Right lobe of liver (tissue), 6 donors: ENCODE measurements at regions not wholly inside any gene's neighbourhood (a gene's known extent, or its start where the extent isn't known, plus 50 kb on each side); places are given as distances from the start of the nearest gene placed in this dataset.

ENCODE experiments used
- ATAC-seq, 4 donors: fragments of 200-7000 bp; cut with Tn5 transposase; one replicate each; pipeline ENCODE4 v1.9.1; 2020; ENCODE audit warnings: mild to moderate bottlenecking in 4 of 4, moderate library complexity in 4 of 4
- DNase-seq, 3 donors: peaks; one replicate each; pipeline ENCODE4 v3.0.0-alpha.2; 2020
- H3K27ac ChIP-seq, 3 donors: fragments of 200-600 bp; one replicate each; pipeline ENCODE4 v1.8.0; 2022
- H3K27me3 ChIP-seq, 2 donors: fragments of 200-600 bp; one replicate each; pipeline ENCODE4 v1.8.0; 2022
- H3K36me3 ChIP-seq, 4 donors: fragments of 200-600 bp; sonication (generic) in 1 of 4; one replicate each; pipeline versions ENCODE4 v1.5.1 to v1.8.0; 2017 to 2022; ENCODE audit warnings: control low read depth in 1 of 4
- H3K4me1 ChIP-seq, 4 donors: fragments of 200-600 bp; sonication (generic) in 1 of 4; one replicate each; pipeline versions ENCODE4 v1.5.1 to v1.8.0; 2017 to 2022; ENCODE audit warnings: control low read depth in 1 of 4
- H3K4me3 ChIP-seq, 3 donors: fragments of 200-600 bp; one replicate each; pipeline ENCODE4 v1.8.0; 2022
- H3K9me3 ChIP-seq, 4 donors: fragments of 200-600 bp; sonication (generic) in 1 of 4; one replicate each; pipeline versions ENCODE4 v1.5.1 to v1.8.0; 2017 to 2022; ENCODE audit warnings: control low read depth in 1 of 4
- POLR2A ChIP-seq: fragments of 450-650 bp; IDR thresholded peaks from one replicate; pipeline ENCODE4 v1.6.1; 2017; ENCODE audit warnings: antibody characterized with exemption, mild to moderate bottlenecking
- WGBS: methylation state at CpG from one replicate; pipeline ENCODE4 v1.1.6; 2018; ENCODE audit warnings: low coverage, low lambda C conversion rate; ENCODE audit not compliant: insufficient coverage; ENCODE audit errors: missing lambda C conversion rate; 5-methylcytosine and 5-hydroxymethylcytosine counted together
- intact Hi-C, 2 donors: fragments of 100-400 bp; cut with DNase I; formaldehyde crosslinking; loops; one replicate each; pipeline versions ENCODE4 v1.11.2 to v1.14.1; 2022
- TF ChIP-seq, protein P1 (sequence below), 4 donors: fragments of 200-600 bp in 3 of 4; fragments of 450-650 bp in 1 of 4; IDR thresholded peaks; one replicate each; pipeline versions ENCODE4 v1.5.1 to v1.8.0; 2016 to 2022; ENCODE audit warnings: antibody characterized with exemption in 4 of 4, mild to moderate bottlenecking in 2 of 4
- donor health status: DM: no; HTN: yes; CAD: no.
- donor health status: DM: no; HTN: no; CAD: no.
- donor health status: DM: no; HTN: no; CAD: no.
- donor health status: DM: no; HTN: yes; CAD: no.
- donor health status: DM: no; HTN: yes; CAD: no.

DNA sequence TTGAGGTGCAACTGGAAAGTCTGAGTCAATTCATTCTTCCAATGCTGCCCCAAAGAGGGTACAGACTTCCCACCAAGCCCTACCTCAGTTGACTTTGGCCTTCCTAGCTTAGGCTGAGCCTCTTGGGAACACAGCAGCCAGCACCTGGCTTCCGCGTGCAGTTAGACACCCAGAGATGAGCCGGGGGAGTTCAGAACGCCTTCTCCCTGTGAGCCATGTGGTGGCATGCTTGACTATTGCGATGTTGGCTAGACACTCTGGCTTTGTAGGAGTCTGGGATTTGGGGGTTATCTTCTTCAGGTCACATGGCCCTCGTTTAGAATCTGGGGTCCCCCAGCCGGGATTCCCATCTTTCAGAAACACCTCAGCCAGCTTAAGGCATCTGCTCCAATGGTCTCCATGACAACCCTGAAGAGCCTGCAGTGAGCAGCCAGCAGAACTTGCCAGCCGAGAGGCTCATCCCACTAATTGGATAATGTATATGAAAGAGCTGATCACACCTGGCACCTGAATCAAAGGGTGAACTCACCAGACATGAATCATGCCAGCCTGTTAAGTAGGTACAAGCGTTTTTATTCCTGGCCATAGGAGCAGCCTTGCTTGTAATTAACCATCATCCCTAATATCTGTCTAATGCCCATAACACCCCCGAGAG lies 167.5 kb downstream of the SYK start:
- no peak for DNase-seq
- Histone ChIP-seq H3K4me1 (no peaks in the 10 kb centered on the region), H3K4me3 (no peak overlapping the region), H3K27me3 (no peaks in the 10 kb centered on the region), H3K27ac (no peak overlapping the region), H3K9me3 (no peaks in the 10 kb centered on the region), H3K36me3 (no peaks in the 10 kb centered on the region)
- TF ChIP-seq, protein P1, sequence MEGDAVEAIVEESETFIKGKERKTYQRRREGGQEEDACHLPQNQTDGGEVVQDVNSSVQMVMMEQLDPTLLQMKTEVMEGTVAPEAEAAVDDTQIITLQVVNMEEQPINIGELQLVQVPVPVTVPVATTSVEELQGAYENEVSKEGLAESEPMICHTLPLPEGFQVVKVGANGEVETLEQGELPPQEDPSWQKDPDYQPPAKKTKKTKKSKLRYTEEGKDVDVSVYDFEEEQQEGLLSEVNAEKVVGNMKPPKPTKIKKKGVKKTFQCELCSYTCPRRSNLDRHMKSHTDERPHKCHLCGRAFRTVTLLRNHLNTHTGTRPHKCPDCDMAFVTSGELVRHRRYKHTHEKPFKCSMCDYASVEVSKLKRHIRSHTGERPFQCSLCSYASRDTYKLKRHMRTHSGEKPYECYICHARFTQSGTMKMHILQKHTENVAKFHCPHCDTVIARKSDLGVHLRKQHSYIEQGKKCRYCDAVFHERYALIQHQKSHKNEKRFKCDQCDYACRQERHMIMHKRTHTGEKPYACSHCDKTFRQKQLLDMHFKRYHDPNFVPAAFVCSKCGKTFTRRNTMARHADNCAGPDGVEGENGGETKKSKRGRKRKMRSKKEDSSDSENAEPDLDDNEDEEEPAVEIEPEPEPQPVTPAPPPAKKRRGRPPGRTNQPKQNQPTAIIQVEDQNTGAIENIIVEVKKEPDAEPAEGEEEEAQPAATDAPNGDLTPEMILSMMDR (IDR thresholded peaks at IDR 0.05), result no peak
- TF ChIP-seq POLR2A, result no peak
- intact Hi-C loops, result no loop called here
- WGBS, result 45% methylated on average over 3 of the region's 10 CpGs
- no peak for ATAC-seq

DNA sequence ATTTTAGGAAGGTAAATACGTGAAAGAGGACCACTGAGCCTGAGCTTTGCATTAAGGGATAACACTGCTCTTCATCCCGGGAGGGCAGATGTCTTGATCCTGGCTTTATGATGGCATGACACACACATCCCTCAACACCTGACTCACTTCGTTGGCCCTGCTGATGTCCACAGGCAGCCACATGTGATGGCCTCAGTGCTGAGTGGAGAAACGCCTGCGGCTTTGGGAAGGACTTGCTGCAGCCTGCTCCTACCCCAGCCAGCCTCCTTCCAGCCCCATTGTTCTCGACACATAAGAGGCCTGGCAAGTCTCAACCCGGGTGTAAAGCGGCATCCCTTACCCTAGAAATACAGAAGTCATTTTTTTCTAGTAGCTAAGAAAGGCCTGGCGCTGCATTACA lies 169.0 kb downstream of the SYK start:
- WGBS, result 80% methylated on average over 6 of the region's 9 CpGs
- no peak for DNase-seq
- no peaks in the 10 kb centered on the region for H3K4me1 ChIP-seq
- H3K27ac ChIP-seq, result no peak overlapping the region
- no peaks in the 10 kb centered on the region for H3K36me3 ChIP-seq
- H3K4me3 ChIP-seq, result no peak overlapping the region
- H3K9me3 ChIP-seq, result no peaks in the 10 kb centered on the region
- ATAC-seq, result no peak
- no peak for TF ChIP-seq POLR2A
- TF ChIP-seq, protein P1 (IDR thresholded peaks at IDR 0.05), result no peak
- no peaks in the 10 kb centered on the region for H3K27me3 ChIP-seq
- intact Hi-C loops, result no loop called here

DNA sequence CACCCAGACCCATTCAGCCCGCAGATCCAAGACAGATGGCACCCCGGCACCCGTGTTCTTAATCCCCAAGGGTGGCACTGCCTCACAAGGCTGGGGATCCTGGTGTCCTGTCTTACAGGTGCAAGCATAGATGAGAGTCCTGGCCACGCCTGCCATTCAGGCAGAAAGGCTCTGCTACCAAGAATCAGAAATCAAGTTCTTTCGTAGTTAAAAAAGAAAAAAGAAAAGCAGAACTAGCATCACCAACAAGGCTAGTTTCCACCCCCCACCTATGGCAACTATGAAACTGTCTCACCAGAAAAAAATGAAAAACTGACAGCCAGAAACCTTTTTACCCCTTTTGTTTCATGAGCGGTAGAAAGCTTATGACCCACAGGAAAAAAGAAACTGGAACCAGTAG lies 170.4 kb downstream of the SYK start:
- Histone ChIP-seq H3K27ac (no peak overlapping the region), H3K27me3 (no peaks in the 10 kb centered on the region), H3K36me3 (no peaks in the 10 kb centered on the region), H3K4me3 (no peak overlapping the region), H3K4me1 (no peaks in the 10 kb centered on the region), H3K9me3 (no peaks in the 10 kb centered on the region)
- DNase-seq (no peak), ATAC-seq (no peak)
- 80% methylated on average over 2 of the region's 6 CpGs for WGBS
- intact Hi-C loops, result no loop called here
- TF ChIP-seq, protein P1 (IDR thresholded peaks at IDR 0.05), result no peak
- TF ChIP-seq POLR2A, result no peak

DNA sequence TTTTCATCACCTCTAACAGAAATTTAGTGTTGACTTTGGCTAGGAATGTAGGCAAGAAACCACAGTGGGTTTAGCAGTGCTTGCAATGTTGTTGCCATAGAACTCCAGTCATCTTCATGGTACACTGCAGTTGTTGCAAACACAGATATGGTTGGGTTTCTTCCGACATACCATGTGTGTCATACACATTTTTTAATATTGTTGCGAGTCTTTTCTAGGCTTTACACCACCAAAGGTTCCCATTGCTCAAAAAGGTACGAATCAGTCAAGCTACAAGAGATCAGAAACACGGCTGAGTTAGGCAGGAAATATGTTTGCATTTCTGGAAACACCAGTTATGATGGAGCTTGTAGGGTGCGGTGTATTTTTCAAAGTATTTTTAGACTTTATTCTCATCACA lies 172.4 kb downstream of the SYK start:
- H3K4me3 ChIP-seq, result no peak overlapping the region
- intact Hi-C loops, result no loop called here
- ATAC-seq, result no peak
- no peaks in the 10 kb centered on the region for H3K27me3 ChIP-seq
- WGBS, result 81% methylated on average over 5 of the region's 5 CpGs
- no peaks in the 10 kb centered on the region for H3K36me3 ChIP-seq
- no peaks in the 10 kb centered on the region for H3K9me3 ChIP-seq
- TF ChIP-seq, protein P1 (IDR thresholded peaks at IDR 0.05), result no peak
- TF ChIP-seq POLR2A, result no peak
- no peaks in the 10 kb centered on the region for H3K4me1 ChIP-seq
- DNase-seq, result no peak
- H3K27ac ChIP-seq, result no peak overlapping the region
